Breast epithelium (tissue), 4 donors: ENCODE measurements at regions not wholly inside any gene's neighbourhood (a gene's known extent, or its start where the extent isn't known, plus 50 kb on each side); places are given as distances from the start of the nearest gene placed in this dataset.

ENCODE experiments used
- DNase-seq, 2 donors: peaks; one replicate each; pipeline ENCODE4 v3.0.0-alpha.2; 2019; ENCODE audit warnings: low spot score in 2 of 2
- H3K27ac ChIP-seq, 2 donors: fragments of 200-600 bp; sonication (generic) in 1 of 2; one replicate each; pipeline ENCODE4 v1.5.1; 2016 to 2019; ENCODE audit warnings: mild to moderate bottlenecking in 1 of 2
- H3K27me3 ChIP-seq, 2 donors: fragments of 200-600 bp; sonication (generic) in 1 of 2; one replicate each; pipeline versions ENCODE4 v1.5.1 to v1.6.0; 2017 to 2019; ENCODE audit warnings: control low read depth in 1 of 2, mild to moderate bottlenecking in 1 of 2
- H3K36me3 ChIP-seq: fragments of 200-600 bp; one replicate; pipeline ENCODE4 v1.5.1; 2019
- H3K4me1 ChIP-seq, 2 donors: fragments of 200-600 bp; sonication (generic); one replicate each; pipeline ENCODE4 v1.5.1; 2016 to 2019; ENCODE audit warnings: control low read depth in 1 of 2
- H3K4me3 ChIP-seq, 3 donors: fragments of 200-600 bp; sonication (generic); 1 replicate in 2 of 3; 2 replicates in 1 of 3; pipeline ENCODE4 v1.5.1; 2016 to 2019; ENCODE audit warnings: mild to moderate bottlenecking in 3 of 3, moderate library complexity in 2 of 3
- H3K9me3 ChIP-seq, 2 donors: fragments of 200-600 bp; sonication (generic) in 1 of 2; one replicate each; pipeline ENCODE4 v1.5.1; 2016 to 2019; ENCODE audit warnings: control low read depth in 1 of 2
- POLR2A ChIP-seq: fragments of 450-650 bp; IDR thresholded peaks from one replicate; pipeline ENCODE4 v1.6.1; 2016; ENCODE audit warnings: antibody characterized with exemption, mild to moderate bottlenecking, moderate library complexity
- POLR2AphosphoS5 ChIP-seq, 3 donors: sonication (generic); formaldehyde crosslinking; IDR thresholded peaks; one replicate each; pipeline ENCODE4 v1.6.1; 2017; ENCODE audit warnings: antibody characterized with exemption in 3 of 3
- intact Hi-C: fragments of 100-400 bp; cut with DNase I; formaldehyde crosslinking; loops from one replicate; pipeline ENCODE4 v1.15.1; 2023; ENCODE audit warnings: low total_unique reads
- TF ChIP-seq, protein P1 (sequence below), 3 donors: fragments of 450-650 bp; IDR thresholded peaks; one replicate each; pipeline ENCODE4 v1.5.1; 2016 to 2017; ENCODE audit warnings: antibody characterized with exemption in 3 of 3, mild to moderate bottlenecking in 3 of 3, moderate library complexity in 3 of 3

DNA sequence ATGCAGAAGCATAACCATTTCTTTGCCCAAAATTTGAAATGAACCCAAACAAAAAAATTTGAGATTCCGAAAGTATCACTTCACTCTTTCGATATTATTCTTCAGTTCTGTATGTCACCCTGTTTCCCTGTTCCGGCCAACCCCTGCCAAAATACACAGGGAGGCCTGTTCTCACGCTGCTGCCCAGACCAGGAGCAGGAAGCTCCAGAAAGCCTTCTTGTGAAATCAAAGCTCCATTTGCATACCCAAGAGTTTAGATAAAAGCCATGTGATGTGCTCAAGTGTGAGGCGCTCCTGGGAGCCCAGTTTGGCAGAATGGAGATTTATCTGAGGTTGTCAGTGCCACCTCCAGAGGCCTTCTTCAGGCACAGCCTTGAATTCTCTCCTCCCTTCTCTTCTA is 236.2 kb downstream of the FGFR2 start:
- H3K4me1 ChIP-seq, result no peaks in the 10 kb centered on the region
- intact Hi-C loops, result no loop called here
- no peaks in the 10 kb centered on the region for H3K36me3 ChIP-seq
- TF ChIP-seq POLR2AphosphoS5 (IDR thresholded peaks at IDR 0.05) (no peak), POLR2A (no peak)
- TF ChIP-seq, protein P1, sequence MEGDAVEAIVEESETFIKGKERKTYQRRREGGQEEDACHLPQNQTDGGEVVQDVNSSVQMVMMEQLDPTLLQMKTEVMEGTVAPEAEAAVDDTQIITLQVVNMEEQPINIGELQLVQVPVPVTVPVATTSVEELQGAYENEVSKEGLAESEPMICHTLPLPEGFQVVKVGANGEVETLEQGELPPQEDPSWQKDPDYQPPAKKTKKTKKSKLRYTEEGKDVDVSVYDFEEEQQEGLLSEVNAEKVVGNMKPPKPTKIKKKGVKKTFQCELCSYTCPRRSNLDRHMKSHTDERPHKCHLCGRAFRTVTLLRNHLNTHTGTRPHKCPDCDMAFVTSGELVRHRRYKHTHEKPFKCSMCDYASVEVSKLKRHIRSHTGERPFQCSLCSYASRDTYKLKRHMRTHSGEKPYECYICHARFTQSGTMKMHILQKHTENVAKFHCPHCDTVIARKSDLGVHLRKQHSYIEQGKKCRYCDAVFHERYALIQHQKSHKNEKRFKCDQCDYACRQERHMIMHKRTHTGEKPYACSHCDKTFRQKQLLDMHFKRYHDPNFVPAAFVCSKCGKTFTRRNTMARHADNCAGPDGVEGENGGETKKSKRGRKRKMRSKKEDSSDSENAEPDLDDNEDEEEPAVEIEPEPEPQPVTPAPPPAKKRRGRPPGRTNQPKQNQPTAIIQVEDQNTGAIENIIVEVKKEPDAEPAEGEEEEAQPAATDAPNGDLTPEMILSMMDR (IDR thresholded peaks at IDR 0.05), result no peak
- peak overlapping the region in 1 of 2 donors; percentile 61 for H3K27ac ChIP-seq
- H3K27me3 ChIP-seq, result no peaks in the 10 kb centered on the region
- H3K9me3 ChIP-seq, result no peaks in the 10 kb centered on the region
- peak in 1 of 2 donors; percentile 49 for DNase-seq
- H3K4me3 ChIP-seq, result no peak overlapping the region

DNA sequence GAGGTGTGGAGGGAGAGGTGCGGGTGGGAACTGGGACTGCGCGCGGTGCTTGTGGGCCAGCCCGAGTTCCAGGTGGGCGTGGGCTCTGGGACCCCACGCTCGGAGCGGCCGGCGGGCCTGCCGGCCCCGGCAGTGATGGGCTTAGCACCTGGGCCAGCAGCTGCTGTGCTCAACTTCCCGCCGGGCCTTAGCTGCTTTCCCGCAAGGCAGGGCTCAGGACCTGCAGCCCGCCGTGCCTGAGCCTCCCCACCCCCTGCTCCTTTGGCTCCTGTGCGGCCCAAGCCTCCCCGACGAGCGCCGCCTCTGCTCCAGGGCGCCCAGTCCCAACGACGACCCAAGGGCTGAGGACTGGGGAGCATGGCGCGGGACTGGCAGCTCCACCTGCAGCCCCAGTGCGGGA is 232.7 kb downstream of the FGFR2 start:
- no peaks in the 10 kb centered on the region for H3K36me3 ChIP-seq
- no peaks in the 10 kb centered on the region for H3K4me1 ChIP-seq
- no peaks in the 10 kb centered on the region for H3K9me3 ChIP-seq
- intact Hi-C loops, result no loop called here
- DNase-seq, result no peak
- no peak for TF ChIP-seq POLR2AphosphoS5 (IDR thresholded peaks at IDR 0.05)
- TF ChIP-seq, protein P1 (IDR thresholded peaks at IDR 0.05), result no peak
- no peak for TF ChIP-seq POLR2A
- H3K27me3 ChIP-seq, result no peaks in the 10 kb centered on the region
- H3K27ac ChIP-seq, result no peak overlapping the region
- no peak overlapping the region for H3K4me3 ChIP-seq

DNA sequence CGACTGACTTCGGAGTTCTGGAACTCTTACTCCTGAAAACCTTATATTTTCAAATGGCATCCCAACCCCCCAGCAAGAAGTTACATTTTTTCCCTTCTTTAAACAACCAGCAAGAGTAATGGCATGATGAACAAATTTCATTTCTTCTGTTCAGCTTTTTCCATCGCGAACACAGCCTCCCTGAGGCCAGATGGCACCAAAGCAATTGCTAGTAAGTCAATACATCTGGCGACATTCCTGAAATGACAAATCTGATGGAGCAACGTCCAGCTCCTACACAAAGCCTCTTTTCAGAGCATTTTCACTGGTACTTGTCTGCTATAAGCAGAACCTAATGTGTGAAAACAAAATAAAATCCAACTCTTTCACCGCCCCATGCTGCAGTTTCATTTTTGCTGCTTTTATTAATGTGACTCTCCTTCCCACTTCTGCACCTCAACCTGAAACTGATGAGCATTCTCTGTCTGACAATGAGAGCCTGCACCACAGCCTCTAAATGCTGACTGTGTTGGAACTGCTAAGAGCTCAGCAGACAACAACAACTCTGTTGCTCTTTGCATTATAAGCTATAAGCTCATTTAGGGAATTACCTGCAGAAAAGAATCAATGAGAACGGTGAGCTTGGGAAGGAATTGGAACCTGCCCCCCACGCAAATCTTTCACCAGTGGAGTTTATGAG is 229.8 kb downstream of the FGFR2 start:
- peak overlapping the region in 1 of 3 donors; percentile 29 for H3K4me3 ChIP-seq
- H3K9me3 ChIP-seq, result no peaks in the 10 kb centered on the region
- intact Hi-C loops, result no loop called here
- no peaks in the 10 kb centered on the region for H3K36me3 ChIP-seq
- H3K27me3 ChIP-seq, result no peaks in the 10 kb centered on the region
- no peaks in the 10 kb centered on the region for H3K4me1 ChIP-seq
- H3K27ac ChIP-seq, result no peak overlapping the region
- peak; percentile 61 to 67 for DNase-seq
- TF ChIP-seq, protein P1 (IDR thresholded peaks at IDR 0.05), result no peak
- peak in 1 of 3 donors; percentile 18 for TF ChIP-seq POLR2AphosphoS5 (IDR thresholded peaks at IDR 0.05)

DNA sequence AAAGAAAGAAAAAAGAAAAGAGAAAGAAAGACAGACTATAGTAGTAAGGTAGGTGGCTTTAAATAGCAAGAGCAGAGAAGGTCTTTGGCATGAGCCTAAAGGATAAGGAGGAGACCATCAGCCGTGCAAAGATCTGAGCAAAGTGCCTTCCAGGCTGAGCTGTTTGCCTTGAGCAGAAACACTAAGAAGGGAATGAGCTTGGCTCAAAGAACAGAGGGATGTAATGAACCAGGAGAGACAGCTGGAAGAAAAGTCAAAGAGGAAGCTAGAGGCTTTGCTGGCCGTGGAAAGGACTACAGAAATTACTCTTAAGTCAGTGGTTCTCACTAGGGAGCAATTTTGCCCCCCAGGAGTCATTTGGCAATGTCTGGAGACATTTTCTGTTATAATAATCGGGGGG is 228.6 kb downstream of the FGFR2 start:
- H3K9me3 ChIP-seq, result no peaks in the 10 kb centered on the region
- no peak overlapping the region for H3K27ac ChIP-seq
- H3K4me3 ChIP-seq, result no peak overlapping the region
- H3K36me3 ChIP-seq, result no peaks in the 10 kb centered on the region
- no peak for TF ChIP-seq POLR2AphosphoS5 (IDR thresholded peaks at IDR 0.05)
- TF ChIP-seq POLR2A, result no peak
- TF ChIP-seq, protein P1 (IDR thresholded peaks at IDR 0.05), result no peak
- intact Hi-C loops, result no loop called here
- H3K27me3 ChIP-seq, result no peaks in the 10 kb centered on the region
- DNase-seq, result no peak
- no peaks in the 10 kb centered on the region for H3K4me1 ChIP-seq

DNA sequence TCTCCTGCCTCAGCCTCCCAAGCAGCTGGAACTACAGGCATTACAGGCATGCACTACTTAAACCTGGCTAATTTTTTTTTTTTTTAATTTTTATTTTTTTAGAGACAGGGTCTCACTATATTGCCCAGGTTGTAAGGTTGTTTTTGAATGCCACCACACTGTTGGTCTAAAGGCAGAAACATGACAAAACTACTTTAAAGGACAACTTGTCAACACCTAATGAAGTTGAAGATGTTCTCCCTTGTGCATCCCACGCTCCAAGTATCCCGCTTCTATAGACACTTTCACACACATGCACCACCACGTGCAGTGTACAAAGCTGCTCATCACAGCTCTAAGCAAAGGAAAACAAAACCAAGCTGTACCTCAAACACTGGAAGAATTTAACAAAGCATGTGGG is 226.4 kb downstream of the FGFR2 start:
- no peak overlapping the region for H3K27ac ChIP-seq
- DNase-seq, result no peak
- intact Hi-C loops, result no loop called here
- TF ChIP-seq POLR2AphosphoS5 (IDR thresholded peaks at IDR 0.05) (no peak), POLR2A (no peak)
- TF ChIP-seq, protein P1 (IDR thresholded peaks at IDR 0.05), result no peak
- no peaks in the 10 kb centered on the region for H3K27me3 ChIP-seq
- no peaks in the 10 kb centered on the region for H3K4me1 ChIP-seq
- no peaks in the 10 kb centered on the region for H3K36me3 ChIP-seq
- no peak overlapping the region for H3K4me3 ChIP-seq
- H3K9me3 ChIP-seq, result no peaks in the 10 kb centered on the region
